GM21515 (cell line): ENCODE measurements at regions not wholly inside any gene's neighbourhood (a gene's known extent, or its start where the extent isn't known, plus 50 kb on each side); places are given as distances from the start of the nearest gene placed in this dataset.

Experiments used
- ATAC-seq: cut with Tn5 transposase; IDR thresholded peaks from one replicate; pipeline ENCODE4 v1.9.1; 2021; ENCODE audit not compliant: unreplicated experiment

DNA sequence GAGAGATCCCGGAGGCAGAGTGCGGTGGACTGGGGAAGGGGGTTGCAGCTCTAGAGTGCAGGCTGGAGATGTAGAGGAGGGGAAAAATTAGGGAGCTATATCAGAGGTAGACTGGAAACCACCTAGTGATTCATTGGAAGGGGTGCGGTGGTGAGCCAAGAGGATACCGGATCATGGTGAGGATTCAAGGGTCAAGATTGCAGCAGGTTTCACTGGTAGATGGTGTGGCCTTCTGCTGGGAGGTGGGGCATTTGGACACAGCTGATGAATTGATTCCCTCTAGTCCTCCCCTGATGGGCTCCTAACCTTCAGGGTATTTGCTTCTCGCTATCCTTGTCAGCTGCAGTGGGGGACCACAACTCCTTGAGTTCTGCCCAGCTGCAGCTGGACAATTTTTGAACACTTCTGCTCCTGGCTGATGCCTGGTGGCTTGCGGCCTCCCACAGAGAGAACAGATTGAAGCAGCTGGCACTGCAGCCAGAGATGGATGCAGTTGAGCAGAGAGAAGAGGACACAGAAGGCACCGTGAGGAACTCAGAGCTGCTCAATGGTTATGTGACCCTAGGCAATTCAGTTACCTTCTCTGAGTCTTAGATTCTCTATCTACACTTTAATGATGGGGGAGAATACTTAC is 134.4 kb upstream of the ABCA1 start:
- ATAC-seq: no peak

- ATAC-seq: no peak
Observed at GRCh38 chr9:105064248-105065097, 136.5 kb upstream of the ABCA1 start.

- no peak for ATAC-seq
Observed at GRCh38 chr9:105065098-105066088, 137.4 kb upstream of the ABCA1 start.

GRCh38 chr9:105066275-105066865 is 138.4 kb upstream of the ABCA1 start:
- ATAC-seq: no peak

GRCh38 chr9:105067895-105068580 is 140.1 kb upstream of the ABCA1 start:
- ATAC-seq: no peak

- no peak for ATAC-seq
Observed at GRCh38 chr9:105069285-105069684, 141.3 kb upstream of the ABCA1 start.

GRCh38 chr9:105069696-105070095 is 141.7 kb upstream of the ABCA1 start:
- ATAC-seq: no peak

DNA sequence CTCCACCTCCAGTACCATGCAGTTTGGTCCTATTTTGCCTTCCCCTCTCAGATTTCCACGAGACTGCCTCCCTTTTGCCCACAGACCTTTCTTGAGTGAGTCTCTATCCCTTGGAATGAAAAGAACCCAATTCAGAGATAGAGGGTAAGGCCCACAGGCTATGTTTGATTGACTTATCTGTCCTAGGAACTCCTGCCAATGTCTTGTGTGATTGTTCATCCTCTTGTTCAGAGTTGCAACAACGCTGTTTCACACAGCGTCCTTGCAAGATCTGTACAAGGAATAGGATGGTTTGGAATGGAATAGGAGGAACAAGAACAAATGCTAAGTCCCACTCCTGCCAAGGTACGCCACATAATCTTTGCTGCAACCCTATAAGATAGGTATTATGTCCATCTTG is 142.2 kb upstream of the ABCA1 start:
- no peak for ATAC-seq

GRCh38 chr9:105072476-105072875 is 144.5 kb upstream of the ABCA1 start:
- ATAC-seq: no peak

- no peak for ATAC-seq
Observed at GRCh38 chr9:105073147-105073546, 145.2 kb upstream of the ABCA1 start.

GRCh38 chr9:105074491-105074890 is 146.5 kb upstream of the ABCA1 start:
- no peak for ATAC-seq

- ATAC-seq: no peak
Observed at GRCh38 chr9:105076729-105077128, 148.8 kb upstream of the ABCA1 start.

- no peak for ATAC-seq
Observed at GRCh38 chr9:105079457-105079856, 151.5 kb upstream of the ABCA1 start.

- no peak for ATAC-seq
Observed at GRCh38 chr9:105082843-105083242, 154.9 kb upstream of the ABCA1 start.

DNA sequence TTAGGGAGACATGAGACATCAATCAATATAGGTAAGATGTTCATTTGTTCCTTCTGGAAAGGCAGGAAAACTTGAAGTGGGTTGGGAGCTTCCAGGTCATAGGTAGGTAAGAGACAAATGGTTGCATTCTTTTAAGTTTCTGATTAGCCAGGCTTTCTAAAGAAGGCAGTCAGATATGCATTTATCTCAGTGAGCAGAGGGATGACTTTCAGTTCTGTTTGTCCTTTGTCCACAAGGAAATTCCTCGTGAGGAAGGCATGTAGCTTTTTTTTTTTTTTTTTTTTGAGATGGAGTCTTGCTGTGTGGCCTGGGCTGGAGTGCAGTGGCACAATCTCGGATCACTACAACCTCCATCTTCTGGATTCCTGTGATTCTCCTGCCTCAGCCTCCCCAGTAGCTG is 155.3 kb upstream of the ABCA1 start:
- no peak for ATAC-seq

DNA sequence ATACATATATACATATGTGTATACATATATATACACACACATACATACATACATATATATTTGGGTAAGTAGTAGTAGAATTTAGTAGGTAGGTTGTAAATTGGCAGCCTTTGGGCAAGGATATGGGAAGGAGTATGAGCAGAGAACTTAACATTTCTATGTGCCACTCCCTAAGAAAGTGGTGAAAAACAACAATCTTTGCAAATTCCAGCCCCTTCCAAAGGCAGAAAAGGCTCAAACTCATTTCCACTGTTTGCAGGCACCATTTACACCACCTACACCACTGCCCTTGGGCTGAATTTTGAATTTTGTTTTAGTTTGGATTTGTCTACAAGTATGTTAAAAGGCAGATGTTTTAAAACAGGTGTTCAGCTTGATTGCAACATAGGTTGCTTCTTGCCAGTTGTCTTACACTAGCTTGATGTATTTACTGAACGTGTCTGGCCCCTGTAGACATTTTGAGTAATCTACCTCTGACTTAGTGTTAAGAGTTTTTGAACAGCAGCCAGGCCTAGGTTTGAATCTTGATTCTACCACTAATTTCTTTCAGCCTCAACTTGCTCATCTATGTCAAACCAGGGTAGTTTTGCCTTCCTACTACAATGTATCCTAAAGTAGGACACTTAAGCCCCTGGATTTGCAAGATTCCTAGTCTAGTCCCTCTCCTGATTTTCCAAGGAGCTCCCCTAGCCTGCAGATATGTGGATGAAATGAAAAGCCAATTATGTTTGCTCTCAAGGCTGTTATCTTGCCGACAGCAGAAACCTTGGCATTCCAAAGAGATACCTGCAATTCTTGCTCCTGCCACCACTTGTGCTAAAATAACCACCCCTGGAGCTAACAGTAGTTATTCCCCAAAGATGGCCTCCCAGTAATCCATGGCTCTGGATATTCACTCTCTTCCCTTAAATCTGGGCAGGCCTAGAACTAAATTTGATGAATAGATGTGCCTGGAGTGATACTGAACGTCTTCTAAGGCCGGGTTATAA is 156.2 kb upstream of the SLC44A1 start:
- ATAC-seq: no peak

DNA sequence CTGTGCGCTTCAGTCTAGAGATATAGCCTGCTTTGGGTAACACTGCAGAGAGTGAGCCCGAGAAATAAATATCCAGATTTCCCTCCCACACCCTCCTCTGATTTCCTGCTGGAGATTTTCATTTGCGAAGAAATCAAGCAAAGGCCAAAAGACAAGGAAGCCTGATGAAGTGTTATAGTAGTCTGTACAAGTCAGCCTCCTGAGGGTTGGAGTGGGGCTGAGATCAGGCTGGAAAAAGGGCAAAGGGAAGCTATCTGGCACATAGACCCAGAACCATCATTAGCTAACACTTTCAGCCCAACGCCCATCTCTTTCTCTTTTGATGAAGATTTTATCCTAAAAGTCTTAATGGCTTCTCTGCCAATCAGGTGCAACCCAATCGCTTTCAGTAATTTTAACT is 154.6 kb upstream of the SLC44A1 start:
- ATAC-seq: no peak

- no peak for ATAC-seq
Observed at GRCh38 chr9:105091004-105091640, 153.3 kb upstream of the SLC44A1 start.

DNA sequence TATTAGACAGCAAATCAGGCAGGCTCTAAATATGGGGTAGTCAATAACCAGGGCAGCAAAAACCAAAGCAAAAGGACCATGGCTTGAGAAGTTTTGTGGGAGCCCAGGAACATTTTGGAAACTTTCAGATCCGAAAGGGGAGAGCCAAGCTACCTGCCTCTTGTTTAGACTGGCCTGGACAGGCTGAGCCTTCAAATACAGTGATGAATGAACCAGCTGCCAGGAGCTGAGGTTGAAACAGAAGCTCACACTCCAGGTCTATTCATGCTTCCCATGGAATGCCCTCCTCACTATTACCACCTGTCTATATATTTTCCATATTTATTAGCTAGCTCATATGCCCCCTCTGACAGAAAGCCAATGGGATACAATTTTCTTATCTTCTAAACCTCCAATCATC is 150.8 kb upstream of the SLC44A1 start:
- no peak for ATAC-seq
